GM19238 (cell line): ENCODE measurements at regions not wholly inside any gene's neighbourhood (a gene's known extent, or its start where the extent isn't known, plus 50 kb on each side); places are given as distances from the start of the nearest gene placed in this dataset.

Experiments
- DNase-seq: peaks from one replicate; pipeline ENCODE4 v3.0.0; 2011; ENCODE audit warnings: low spot score; ENCODE audit not compliant: insufficient read length

GRCh38 chr13:99911965-99912566 is 59.5 kb downstream of the ZIC5 start:
- no peak for DNase-seq

GRCh38 chr13:99911069-99911964 is 60.2 kb downstream of the ZIC5 start:
- no peak for DNase-seq

GRCh38 chr13:99909836-99910619 is 61.5 kb downstream of the ZIC5 start:
- DNase-seq = no peak

- no peak for DNase-seq
Measured at GRCh38 chr13:99909097-99909835, 62.3 kb downstream of the ZIC5 start.

GRCh38 chr13:99908140-99908803 is 63.3 kb downstream of the ZIC5 start:
- no peak for DNase-seq

GRCh38 chr13:99907627-99908026 is 63.9 kb downstream of the ZIC5 start:
- DNase-seq = no peak

GRCh38 chr13:99907038-99907437 is 64.5 kb downstream of the ZIC5 start:
- DNase-seq = no peak

GRCh38 chr13:99905814-99906213 is 65.8 kb downstream of the ZIC5 start:
- no peak for DNase-seq

- DNase-seq = no peak
Measured at GRCh38 chr13:99905224-99905623, 66.3 kb downstream of the ZIC5 start.

GRCh38 chr13:99903140-99903539 is 68.4 kb downstream of the ZIC5 start:
- no peak for DNase-seq

- DNase-seq = no peak
Measured at GRCh38 chr13:99902657-99903056, 68.9 kb downstream of the ZIC5 start.

- DNase-seq = no peak
Measured at GRCh38 chr13:99900960-99901359, 70.6 kb downstream of the ZIC5 start.

- DNase-seq = no peak
Measured at GRCh38 chr13:99898421-99898820, 73.1 kb downstream of the ZIC5 start.

GRCh38 chr13:99897076-99897440 is 74.5 kb downstream of the ZIC5 start:
- no peak for DNase-seq

GRCh38 chr13:99896369-99897075 is 75.0 kb downstream of the ZIC5 start:
- DNase-seq = no peak

GRCh38 chr13:99895444-99896368 is 75.9 kb downstream of the ZIC5 start:
- no peak for DNase-seq

GRCh38 chr13:99894840-99895443 is 76.6 kb downstream of the ZIC5 start:
- no peak for DNase-seq

- DNase-seq = no peak
Measured at GRCh38 chr13:99894105-99894839, 77.3 kb downstream of the ZIC5 start.
